SK-N-MC (cell line): ENCODE measurements at regions not wholly inside any gene's neighbourhood (a gene's known extent, or its start where the extent isn't known, plus 50 kb on each side); places are given as distances from the start of the nearest gene placed in this dataset.

ENCODE experiments used
- EZH2 ChIP-seq: fragments of 200-600 bp; sonication (generic); IDR thresholded peaks from one replicate; pipeline ENCODE4 v1.6.1; 2017; ENCODE audit warnings: antibody characterized with exemption
- POLR2AphosphoS5 ChIP-seq: IDR thresholded peaks from 2 replicates; pipeline ENCODE4 v1.6.1; 2012; ENCODE audit warnings: mild to moderate bottlenecking, low read depth, low read length, borderline replicate concordance

DNA sequence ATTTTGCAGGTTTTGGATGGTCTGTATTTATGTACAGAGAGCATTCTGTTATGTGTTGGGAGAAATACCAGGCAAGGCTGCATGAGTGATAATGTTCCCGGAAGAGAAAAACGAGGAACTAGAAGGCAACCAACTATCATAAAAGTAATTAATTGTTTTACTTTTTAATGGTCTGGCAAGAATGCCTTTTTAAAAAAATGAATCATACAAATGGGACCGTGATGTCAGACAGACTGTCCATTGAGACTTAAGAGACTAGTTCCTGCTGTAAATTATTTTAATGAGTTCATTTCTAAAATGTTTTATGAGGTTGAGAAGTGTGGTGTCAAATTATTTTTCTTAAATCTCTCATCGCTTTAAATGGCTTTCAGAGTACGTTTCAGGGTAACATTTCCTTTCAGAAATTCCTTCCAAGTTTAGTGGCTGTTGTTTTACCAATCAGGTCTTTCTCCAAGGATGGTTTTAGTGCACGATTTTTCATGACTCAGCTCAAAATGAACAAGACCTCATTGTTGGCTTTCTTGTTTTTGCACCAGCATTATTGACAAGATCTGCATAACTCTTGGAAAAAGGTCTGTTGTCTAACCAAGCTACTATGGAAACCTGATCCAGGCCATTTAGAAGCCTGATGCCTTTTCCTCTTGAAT is 86.1 kb upstream of the ARHGAP5 start:
- TF ChIP-seq POLR2AphosphoS5: no peak
- no peak for TF ChIP-seq EZH2
